Ascending aorta (tissue), 2 donors: ENCODE measurements at regions not wholly inside any gene's neighbourhood (a gene's known extent, or its start where the extent isn't known, plus 50 kb on each side); places are given as distances from the start of the nearest gene placed in this dataset.

Experiments
- DNase-seq, 2 donors: peaks; one replicate each; pipeline ENCODE4 v3.0.0-alpha.2; 2019; ENCODE audit warnings: low spot score in 2 of 2
- H3K27ac ChIP-seq, 2 donors: fragments of 200-600 bp; sonication (generic); one replicate each; pipeline ENCODE4 v1.5.1; 2016 to 2017; ENCODE audit warnings: mild to moderate bottlenecking in 1 of 2
- H3K27me3 ChIP-seq: fragments of 200-600 bp; sonication (generic); one replicate; pipeline ENCODE4 v1.5.1; 2017
- H3K36me3 ChIP-seq, 2 donors: fragments of 200-600 bp; sonication (generic); one replicate each; pipeline ENCODE4 v1.5.1; 2016
- H3K4me1 ChIP-seq, 2 donors: fragments of 200-600 bp; sonication (generic); one replicate each; pipeline ENCODE4 v1.5.1; 2016 to 2017; ENCODE audit warnings: mild to moderate bottlenecking in 1 of 2
- H3K4me3 ChIP-seq, 2 donors: fragments of 200-600 bp; sonication (generic); one replicate each; pipeline ENCODE4 v1.5.1; 2016 to 2017; ENCODE audit warnings: mild to moderate bottlenecking in 1 of 2
- H3K9me3 ChIP-seq, 2 donors: fragments of 200-600 bp; sonication (generic); one replicate each; pipeline ENCODE4 v1.5.1; 2016
- CTCF ChIP-seq, 3 experiments: fragments of 200-600 bp in 2 of 3; fragments of 450-650 bp in 1 of 3; sonication (generic) in 2 of 3; IDR thresholded peaks; one replicate each; pipeline ENCODE4 v1.5.1; 2016 to 2019; ENCODE audit warnings: antibody characterized with exemption in 3 of 3, mild to moderate bottlenecking in 1 of 3, moderate library complexity in 1 of 3
- intact Hi-C: fragments of 100-400 bp; cut with DNase I; formaldehyde crosslinking; loops from one replicate; pipeline ENCODE4 v1.15.1; 2023

- intact Hi-C loops, result no loop called here
- H3K4me3 ChIP-seq, result no peak overlapping the region
- H3K9me3 ChIP-seq, result peaks cover 0 to 1% of the 10 kb centered on the region in 2 donors
- no peaks in the 10 kb centered on the region for H3K27me3 ChIP-seq
- H3K27ac ChIP-seq, result no peak overlapping the region
- TF ChIP-seq CTCF (IDR thresholded peaks at IDR 0.05), result no peak
- no peaks in the 10 kb centered on the region for H3K36me3 ChIP-seq
- DNase-seq, result no peak
- peaks cover 0 to 17% of the 10 kb centered on the region in 2 donors for H3K4me1 ChIP-seq
Measured at GRCh38 chr6:167578371-167578901, 248.3 kb upstream of the AFDN start.

- H3K4me3 ChIP-seq, result no peak overlapping the region
- no peaks in the 10 kb centered on the region for H3K27me3 ChIP-seq
- peaks cover 0 to 4% of the 10 kb centered on the region in 2 donors for H3K4me1 ChIP-seq
- DNase-seq, result no peak
- H3K27ac ChIP-seq, result no peak overlapping the region
- peaks cover 0 to 6% of the 10 kb centered on the region in 2 donors for H3K9me3 ChIP-seq
- TF ChIP-seq CTCF (IDR thresholded peaks at IDR 0.05), result no peak
- intact Hi-C loops, result no loop called here
- H3K36me3 ChIP-seq, result no peaks in the 10 kb centered on the region
Measured at GRCh38 chr6:167579806-167580618, 246.7 kb upstream of the AFDN start.

GRCh38 chr6:167580619-167580911 is 246.1 kb upstream of the AFDN start:
- no peaks in the 10 kb centered on the region for H3K36me3 ChIP-seq
- no peak for DNase-seq
- no peaks in the 10 kb centered on the region for H3K27me3 ChIP-seq
- no peaks in the 10 kb centered on the region for H3K4me1 ChIP-seq
- no peak for TF ChIP-seq CTCF (IDR thresholded peaks at IDR 0.05)
- intact Hi-C loops, result no loop called here
- H3K4me3 ChIP-seq, result no peak overlapping the region
- H3K27ac ChIP-seq, result no peak overlapping the region
- peaks cover 0 to 6% of the 10 kb centered on the region in 2 donors for H3K9me3 ChIP-seq

- Histone ChIP-seq H3K4me3 (no peak overlapping the region), H3K4me1 (no peaks in the 10 kb centered on the region), H3K9me3 (peaks cover 0 to 6% of the 10 kb centered on the region in 2 donors), H3K36me3 (no peaks in the 10 kb centered on the region), H3K27me3 (no peaks in the 10 kb centered on the region), H3K27ac (no peak overlapping the region)
- TF ChIP-seq CTCF (IDR thresholded peaks at IDR 0.05), result no peak
- intact Hi-C loops, result no loop called here
- no peak for DNase-seq
Measured at GRCh38 chr6:167581637-167582036, 245.1 kb upstream of the AFDN start.

GRCh38 chr6:167583412-167583811 is 243.3 kb upstream of the AFDN start:
- no peaks in the 10 kb centered on the region for H3K36me3 ChIP-seq
- H3K4me1 ChIP-seq, result peaks cover 0 to under 1% of the 10 kb centered on the region in 2 donors
- H3K27me3 ChIP-seq, result no peaks in the 10 kb centered on the region
- no peak overlapping the region for H3K27ac ChIP-seq
- H3K9me3 ChIP-seq, result peaks cover 0 to 6% of the 10 kb centered on the region in 2 donors
- no peak overlapping the region for H3K4me3 ChIP-seq
- DNase-seq, result no peak
- intact Hi-C loops, result no loop called here
- TF ChIP-seq CTCF (IDR thresholded peaks at IDR 0.05), result no peak
